ENCODE measurements at regions not wholly inside any gene's neighbourhood (a gene's known extent, or its start where the extent isn't known, plus 50 kb on each side); places are given as distances from the start of the nearest gene placed in this dataset.
"Not testable (repeated sequence)": the region's sequence is repeated elsewhere in the genome, so short reads cannot be mapped to it uniquely, and the experiment has no call there.

DNA sequence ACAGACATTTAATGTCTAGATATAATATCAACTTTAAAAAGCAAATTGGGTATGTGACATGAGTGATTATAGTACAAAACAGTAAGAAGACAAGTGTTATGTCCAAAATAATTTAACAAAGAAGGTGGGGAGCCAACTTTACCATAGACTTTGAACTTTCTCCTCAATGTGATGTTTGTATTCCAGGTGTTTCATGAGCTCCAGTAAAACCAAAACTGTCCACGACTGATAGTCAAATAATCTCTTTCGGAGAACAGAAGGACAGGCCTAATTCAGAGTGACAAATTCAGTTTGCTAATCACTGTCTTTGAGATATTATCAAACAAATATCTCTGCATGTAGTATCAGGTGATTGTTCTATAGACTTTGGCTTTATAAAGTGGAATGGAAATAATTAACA, 1112.6 kb downstream of the SLC6A15 start:
- in situ Hi-C loops (cut with HindIII; ENCODE audit: low sequenced_read_pairs): no loop called here

DNA sequence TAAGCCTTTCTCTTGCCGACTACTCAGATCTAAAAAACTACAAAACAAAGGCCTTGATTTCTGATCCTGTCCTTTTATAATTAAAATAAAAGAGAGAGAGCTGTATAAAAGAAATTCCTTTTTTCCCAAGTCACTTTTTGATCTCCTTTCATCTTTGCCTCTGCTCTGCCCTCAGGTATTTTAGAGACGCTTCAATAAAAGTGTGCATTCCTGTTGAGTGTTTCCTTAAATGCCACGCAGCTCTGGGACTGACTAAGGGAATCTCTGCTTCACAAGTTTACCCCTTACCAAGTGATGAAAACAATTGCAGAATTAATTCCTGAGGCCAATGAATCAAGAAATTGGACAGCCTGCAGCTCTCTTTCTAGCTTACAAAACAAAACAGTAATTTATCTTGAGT, 1109.8 kb downstream of the TMTC2 start:
- in situ Hi-C loops (cut with HindIII; ENCODE audit: low sequenced_read_pairs): no loop called here

GRCh38 chr12:83793616-83794015, 1106.9 kb downstream of the TMTC2 start:
- in situ Hi-C loops (cut with HindIII; ENCODE audit: low sequenced_read_pairs): no loop called here

DNA sequence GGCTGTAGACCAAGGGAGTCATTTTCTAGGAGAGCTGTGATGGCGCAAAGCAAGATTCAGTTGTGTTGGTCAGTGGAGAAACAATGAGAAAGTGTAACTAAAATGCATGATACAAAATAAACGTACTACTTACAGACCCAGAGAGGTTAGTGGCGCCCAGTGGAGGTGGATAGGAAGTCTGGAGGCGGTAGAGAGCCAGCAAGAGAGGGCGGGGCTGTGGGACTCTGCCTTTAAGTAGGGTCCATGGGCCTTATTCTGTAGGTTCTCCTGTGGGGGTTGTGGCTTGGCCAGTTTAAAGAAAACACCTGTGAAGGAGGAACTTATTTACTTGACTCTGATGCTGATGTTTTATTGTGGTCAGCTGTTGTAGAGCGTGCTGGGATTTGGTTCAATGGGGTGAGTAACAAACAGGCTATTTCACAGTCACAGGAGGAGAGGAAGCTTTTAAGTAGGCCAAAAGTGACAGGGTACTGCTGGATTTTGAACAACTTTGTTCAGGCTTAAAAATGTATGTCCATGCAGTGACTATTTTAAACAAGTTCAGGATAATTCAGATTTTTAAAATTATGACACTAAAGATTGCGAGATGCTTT, 1097.7 kb downstream of the TMTC2 start:
- in situ Hi-C loops (cut with HindIII; ENCODE audit: low sequenced_read_pairs): no loop called here

DNA sequence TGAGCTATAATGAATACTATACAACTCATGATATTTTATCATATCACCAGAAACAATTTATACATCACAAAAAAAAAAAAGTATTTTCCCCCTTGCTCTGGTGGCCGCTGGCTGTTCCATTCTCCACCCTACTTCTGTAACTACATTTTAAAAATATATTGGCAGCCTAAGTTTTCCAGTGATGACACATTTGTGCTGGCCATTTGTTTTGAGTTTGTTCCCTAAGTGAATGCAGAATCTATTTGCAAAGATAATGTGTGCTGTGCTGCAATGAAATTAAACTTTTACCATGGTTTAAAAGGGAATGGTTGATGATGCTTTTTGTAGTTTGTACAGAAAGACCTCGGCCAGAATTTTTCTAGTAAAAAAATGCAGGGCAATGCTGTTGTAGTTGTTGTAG, 1092.8 kb downstream of the TMTC2 start:
- in situ Hi-C loops (cut with HindIII; ENCODE audit: low sequenced_read_pairs): no loop called here

DNA sequence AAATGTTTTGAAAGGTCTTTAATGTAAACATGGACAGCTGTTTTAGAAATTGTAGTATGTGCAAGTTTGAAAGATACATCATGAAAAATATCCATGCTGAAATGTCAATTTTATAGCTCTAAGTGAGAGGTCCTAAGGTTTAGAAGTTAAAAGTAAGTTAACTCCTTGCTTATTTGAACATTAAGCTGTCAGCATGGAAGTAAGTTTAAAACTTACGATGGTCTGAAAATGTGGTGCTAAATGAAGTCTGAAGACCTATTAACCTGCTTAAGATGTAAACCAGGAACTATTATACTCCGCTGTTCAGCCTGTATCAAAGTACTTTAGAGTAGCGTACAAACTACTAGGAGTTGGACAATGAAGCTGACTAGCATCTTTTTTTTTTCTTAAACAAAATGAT, 1082.4 kb downstream of the TMTC2 start:
- in situ Hi-C loops (cut with HindIII; ENCODE audit: low sequenced_read_pairs): no loop called here

DNA sequence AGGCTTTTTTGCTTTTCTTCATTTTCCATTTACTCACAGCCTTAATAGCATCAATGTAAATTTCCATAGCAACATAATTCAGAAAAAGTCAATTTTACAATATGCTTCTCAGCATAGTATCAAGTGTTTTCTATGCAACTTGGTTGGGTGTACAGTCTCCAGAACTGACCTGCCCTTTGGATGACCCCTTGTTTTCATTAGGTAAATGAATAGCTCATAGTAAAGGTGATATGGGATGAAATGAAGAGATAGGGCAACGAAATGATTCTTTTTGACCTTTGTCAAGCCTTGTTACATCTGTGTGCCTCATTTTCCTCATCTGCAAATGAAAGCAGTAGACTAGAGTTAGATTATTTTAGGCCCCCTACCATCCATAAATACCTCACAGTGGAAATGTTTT, 1081.0 kb downstream of the TMTC2 start:
- in situ Hi-C loops (cut with HindIII; ENCODE audit: low sequenced_read_pairs): no loop called here

DNA sequence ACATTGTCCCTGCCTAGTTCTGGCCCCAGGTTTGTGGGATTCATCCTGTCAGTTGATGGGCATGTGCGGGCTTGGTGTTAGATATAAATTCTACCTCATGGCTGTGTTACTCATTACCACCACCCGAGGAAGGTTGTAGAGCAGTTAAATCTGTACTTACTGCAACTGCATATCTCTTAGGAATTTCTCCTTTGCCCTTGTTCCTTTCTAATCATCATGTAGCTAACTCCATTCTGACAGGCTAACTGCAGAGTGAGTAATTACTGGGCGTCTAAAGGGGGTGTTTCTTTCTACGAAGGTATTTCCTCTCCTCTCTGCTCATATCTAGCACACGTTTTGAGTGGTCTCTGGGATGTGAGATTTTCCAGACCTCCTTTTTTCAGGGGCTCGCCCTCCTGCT, 1076.7 kb downstream of the TMTC2 start:
- in situ Hi-C loops (cut with HindIII; ENCODE audit: low sequenced_read_pairs): no loop called here

DNA sequence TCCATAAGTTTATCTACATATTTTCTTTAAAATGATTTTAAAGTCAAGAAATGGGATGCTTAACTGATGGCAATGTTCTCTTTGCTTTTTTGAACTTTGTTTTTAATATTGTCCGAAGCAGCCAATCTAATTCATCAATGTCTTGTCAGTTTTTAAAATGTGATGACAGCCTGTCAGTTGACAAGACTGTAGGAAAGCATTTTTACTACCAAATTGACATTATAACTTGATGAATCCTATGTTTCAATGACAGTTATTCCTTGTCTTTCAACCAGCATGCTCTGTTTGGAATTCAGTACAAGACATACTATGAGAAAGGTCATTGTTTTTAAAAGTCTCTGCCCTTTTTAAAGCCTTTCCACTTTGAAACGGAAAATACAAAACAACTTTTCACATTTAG, 1073.2 kb downstream of the TMTC2 start:
- in situ Hi-C loops (cut with HindIII; ENCODE audit: low sequenced_read_pairs): no loop called here

GRCh38 chr12:83758888-83759631, 1072.4 kb downstream of the TMTC2 start:
- in situ Hi-C loops (cut with HindIII; ENCODE audit: low sequenced_read_pairs): no loop called here

GRCh38 chr12:83753904-83754303, 1067.2 kb downstream of the TMTC2 start:
- in situ Hi-C loops (cut with HindIII; ENCODE audit: low sequenced_read_pairs): no loop called here

GRCh38 chr12:83753205-83753604, 1066.5 kb downstream of the TMTC2 start:
- in situ Hi-C loops (cut with HindIII; ENCODE audit: low sequenced_read_pairs): no loop called here

DNA sequence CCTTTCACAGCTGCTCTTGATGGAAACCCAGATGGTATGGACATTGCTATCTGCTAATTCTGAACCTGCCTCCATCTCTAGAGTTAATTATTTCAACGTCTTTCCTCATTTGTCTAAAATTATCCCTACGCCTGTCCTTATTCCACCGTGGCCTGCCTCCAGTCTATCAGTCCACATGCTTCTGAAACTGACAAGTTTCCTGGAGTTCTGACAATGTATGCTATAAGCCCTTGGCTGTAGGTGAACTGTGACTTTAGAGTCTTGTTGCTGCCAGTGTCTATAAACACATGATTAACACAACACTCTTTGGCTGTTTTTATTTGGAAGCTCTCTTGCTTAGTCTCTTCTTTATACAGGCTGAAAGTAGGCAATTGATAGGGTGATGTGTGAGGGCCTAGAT, 1052.9 kb downstream of the TMTC2 start:
- in situ Hi-C loops (cut with HindIII; ENCODE audit: low sequenced_read_pairs): no loop called here

- in situ Hi-C loops (cut with HindIII; ENCODE audit: low sequenced_read_pairs): no loop called here
Observed at GRCh38 chr12:83710851-83711250, 1024.1 kb downstream of the TMTC2 start.

DNA sequence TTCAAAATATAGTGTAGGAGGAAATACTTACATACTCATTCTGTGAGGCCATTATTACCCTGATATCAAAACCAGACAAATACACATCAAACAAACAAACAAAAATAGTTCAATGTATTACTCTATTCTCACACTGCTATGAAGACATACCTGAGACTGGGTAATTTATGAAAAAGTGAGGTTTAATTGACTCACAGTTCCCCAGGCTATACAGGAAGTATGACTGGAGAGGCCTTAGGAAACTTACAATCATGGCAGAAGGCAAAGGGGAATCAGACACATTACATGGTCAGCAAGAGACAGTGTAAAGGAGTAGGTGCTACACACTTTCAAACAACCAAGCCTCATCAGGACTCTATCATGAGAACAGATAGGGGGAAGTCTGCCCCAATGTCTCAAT, 1023.2 kb downstream of the TMTC2 start:
- in situ Hi-C loops (cut with HindIII; ENCODE audit: low sequenced_read_pairs): no loop called here

DNA sequence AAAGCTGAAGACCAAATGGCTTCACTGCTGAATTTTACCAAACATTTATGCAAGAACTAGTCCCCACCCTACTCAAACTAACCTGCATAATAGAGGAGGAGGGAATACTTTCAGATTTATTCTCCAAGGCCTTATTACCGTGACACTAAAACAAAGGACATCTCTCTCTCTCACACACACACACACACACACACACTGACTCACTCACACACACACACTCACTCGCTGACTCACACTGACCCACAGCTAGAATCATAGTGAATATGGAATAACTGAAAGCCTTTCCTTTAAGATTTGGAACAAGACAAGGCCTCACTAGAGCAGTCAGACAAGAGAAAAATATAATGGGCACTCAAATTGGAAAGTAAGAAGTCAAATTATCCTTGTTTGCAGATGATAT, 1014.1 kb downstream of the TMTC2 start:
- in situ Hi-C loops (cut with HindIII; ENCODE audit: low sequenced_read_pairs): no loop called here

DNA sequence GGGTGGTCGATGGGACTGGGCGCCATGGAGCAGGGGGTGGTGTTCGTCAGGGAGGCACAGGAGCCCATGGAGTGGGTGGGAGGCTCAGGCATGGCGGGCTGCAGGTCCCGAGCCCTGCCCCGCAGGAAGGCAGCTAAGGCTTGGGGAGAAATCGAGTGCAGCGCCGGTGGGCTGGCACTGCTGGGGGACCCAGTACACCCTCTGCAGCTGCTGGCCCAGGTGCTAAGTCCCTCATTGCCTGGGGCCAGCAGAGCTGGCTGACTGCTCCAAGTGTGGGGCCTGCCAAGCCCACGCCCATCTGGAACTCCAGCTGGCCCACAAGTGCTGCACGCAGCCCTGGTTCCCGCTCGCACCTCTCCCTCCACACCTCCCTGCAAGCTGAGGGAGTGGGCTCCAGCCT, 1009.6 kb downstream of the TMTC2 start:
- in situ Hi-C loops (cut with HindIII; ENCODE audit: low sequenced_read_pairs): not testable (repeated sequence)

- in situ Hi-C loops (cut with HindIII; ENCODE audit: low sequenced_read_pairs): no loop called here
Observed at GRCh38 chr12:83691730-83692129, 1005.0 kb downstream of the TMTC2 start.

DNA sequence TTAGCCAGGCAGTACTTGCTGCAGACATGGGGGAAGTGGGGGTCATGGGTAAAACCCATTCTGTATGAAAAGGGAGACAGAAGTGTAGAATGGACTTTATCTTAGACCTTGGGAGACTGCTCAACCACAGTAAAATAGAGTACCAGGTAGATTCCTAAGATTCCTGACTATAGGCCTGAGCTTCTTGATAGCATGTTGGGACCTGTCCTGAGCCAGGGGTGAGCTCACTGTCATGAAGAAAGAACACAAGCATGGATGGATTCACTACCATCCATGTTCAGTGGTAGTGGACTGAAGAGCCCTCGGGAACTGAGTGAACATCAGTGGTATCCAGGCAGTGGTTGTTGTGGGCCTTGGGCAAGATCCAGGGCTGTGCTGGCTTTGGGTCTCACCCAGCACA, 1003.8 kb downstream of the TMTC2 start:
- in situ Hi-C loops (cut with HindIII; ENCODE audit: low sequenced_read_pairs): no loop called here

DNA sequence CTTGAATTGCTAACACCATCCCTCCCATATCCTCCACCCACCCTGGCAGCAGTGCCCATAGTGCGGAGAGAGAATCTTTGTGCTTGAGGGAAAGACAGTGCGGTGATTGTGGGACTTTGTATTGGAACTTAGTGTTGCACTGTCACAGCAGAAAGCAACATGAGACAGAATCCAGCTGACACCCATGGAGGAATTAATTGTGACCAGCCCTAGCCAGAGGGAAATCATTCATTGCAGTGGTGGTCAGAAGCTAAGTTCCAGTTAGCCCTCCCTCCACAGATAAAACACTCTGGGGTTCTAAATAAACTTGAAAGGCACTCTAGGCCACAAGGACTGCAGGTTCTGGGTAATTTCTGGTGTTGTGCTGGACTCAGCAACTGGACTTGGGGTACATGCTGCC, 1002.6 kb downstream of the TMTC2 start:
- in situ Hi-C loops (cut with HindIII; ENCODE audit: low sequenced_read_pairs): no loop called here

GRCh38 chr12:83676781-83677295, 990.1 kb downstream of the TMTC2 start:
- in situ Hi-C loops (cut with HindIII; ENCODE audit: low sequenced_read_pairs): no loop called here

DNA sequence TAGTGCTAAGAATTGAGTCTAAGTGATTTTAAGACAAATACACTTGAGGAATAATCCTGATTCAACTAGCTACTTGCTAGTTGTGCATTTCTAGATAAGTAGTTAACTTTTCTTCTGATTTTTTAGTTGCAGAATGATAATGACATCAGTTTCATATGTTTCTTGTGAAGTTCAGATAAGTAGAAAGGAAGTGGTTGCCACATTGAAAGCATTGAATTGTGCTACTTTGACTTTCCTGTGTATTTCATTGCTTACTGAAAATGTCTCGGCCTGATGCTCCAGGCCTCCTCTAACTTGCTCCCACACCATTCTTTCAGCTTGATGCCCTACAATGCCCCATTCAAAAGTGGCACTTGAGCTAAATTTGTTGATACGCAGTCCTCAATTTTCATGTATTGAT, 980.0 kb downstream of the TMTC2 start:
- in situ Hi-C loops (cut with HindIII; ENCODE audit: low sequenced_read_pairs): no loop called here

All from DLD1 (cell line).